HG03066 (cell line): ENCODE measurements at regions not wholly inside any gene's neighbourhood (a gene's known extent, or its start where the extent isn't known, plus 50 kb on each side); places are given as distances from the start of the nearest gene placed in this dataset.

Experiments
- ATAC-seq: cut with Tn5 transposase; IDR thresholded peaks from one replicate; pipeline ENCODE4 v1.9.1; 2021; ENCODE audit warnings: low read depth; ENCODE audit not compliant: unreplicated experiment

GRCh38 chr12:86550218-86551145, 294.3 kb upstream of the MGAT4C start:
- ATAC-seq, result no peak

GRCh38 chr12:86543716-86544115, 287.5 kb upstream of the MGAT4C start:
- no peak for ATAC-seq

GRCh38 chr12:86530996-86531655, 274.9 kb upstream of the MGAT4C start:
- ATAC-seq, result no peak

GRCh38 chr12:86526060-86526595, 269.9 kb upstream of the MGAT4C start:
- ATAC-seq, result no peak

GRCh38 chr12:86523844-86524243, 267.7 kb upstream of the MGAT4C start:
- ATAC-seq, result no peak

- ATAC-seq, result no peak
Observed at GRCh38 chr12:86521870-86522269, 265.7 kb upstream of the MGAT4C start.

- no peak for ATAC-seq
Observed at GRCh38 chr12:86513226-86513625, 257.0 kb upstream of the MGAT4C start.

- no peak for ATAC-seq
Observed at GRCh38 chr12:86496595-86496994, 240.4 kb upstream of the MGAT4C start.

GRCh38 chr12:86484473-86484872, 228.3 kb upstream of the MGAT4C start:
- no peak for ATAC-seq

- ATAC-seq, result no peak
Observed at GRCh38 chr12:86473231-86473630, 217.0 kb upstream of the MGAT4C start.

- ATAC-seq, result no peak
Observed at GRCh38 chr12:86456776-86457175, 200.6 kb upstream of the MGAT4C start.

- no peak for ATAC-seq
Observed at GRCh38 chr12:86456241-86456640, 200.1 kb upstream of the MGAT4C start.

GRCh38 chr12:86445356-86445755, 189.2 kb upstream of the MGAT4C start:
- ATAC-seq, result no peak

GRCh38 chr12:86435053-86435452, 178.9 kb upstream of the MGAT4C start:
- ATAC-seq, result no peak

- ATAC-seq, result no peak
Observed at GRCh38 chr12:86429824-86430223, 173.6 kb upstream of the MGAT4C start.

GRCh38 chr12:86421333-86421732, 165.1 kb upstream of the MGAT4C start:
- ATAC-seq, result no peak

- no peak for ATAC-seq
Observed at GRCh38 chr12:86414201-86414600, 158.0 kb upstream of the MGAT4C start.

GRCh38 chr12:86411710-86412109, 155.5 kb upstream of the MGAT4C start:
- ATAC-seq, result no peak

- ATAC-seq, result no peak
Observed at GRCh38 chr12:86407620-86408208, 151.5 kb upstream of the MGAT4C start.

GRCh38 chr12:86389949-86390348, 133.8 kb upstream of the MGAT4C start:
- no peak for ATAC-seq

- ATAC-seq, result no peak
Observed at GRCh38 chr12:86387591-86388145, 131.5 kb upstream of the MGAT4C start.
